Psoas muscle (tissue), 7 donors: ENCODE measurements at regions not wholly inside any gene's neighbourhood (a gene's known extent, or its start where the extent isn't known, plus 50 kb on each side); places are given as distances from the start of the nearest gene placed in this dataset.

Experiments used
- ATAC-seq, 4 donors: fragments of 200-7000 bp; cut with Tn5 transposase; one replicate each; pipeline ENCODE4 v1.9.1; 2020; ENCODE audit warnings: moderate library complexity in 3 of 4, mild to moderate bottlenecking in 2 of 4
- DNase-seq, 2 donors: peaks; one replicate each; pipeline ENCODE4 v3.0.0-alpha.2; 2020
- H3K27ac ChIP-seq: fragments of 200-600 bp; one replicate; pipeline ENCODE4 v1.8.0; 2022
- H3K27me3 ChIP-seq, 3 donors: fragments of 200-600 bp in 1 of 3; one replicate each; pipeline versions ENCODE4 v1.6.1 to v1.8.0; 2013 to 2022; ENCODE audit warnings: low read length in 2 of 3, mild to moderate bottlenecking in 2 of 3, moderate library complexity in 1 of 3; ENCODE audit not compliant: insufficient read depth in 3 of 3
- H3K36me3 ChIP-seq, 2 donors: fragments of 200-600 bp in 1 of 2; one replicate each; pipeline versions ENCODE4 v1.6.1 to v1.8.0; 2013 to 2022; ENCODE audit warnings: low read depth in 1 of 2, mild to moderate bottlenecking in 1 of 2, moderate library complexity in 1 of 2; ENCODE audit not compliant: insufficient read depth in 1 of 2
- H3K4me1 ChIP-seq: fragments of 200-600 bp; one replicate; pipeline ENCODE4 v1.8.0; 2022
- H3K4me3 ChIP-seq: fragments of 200-600 bp; one replicate; pipeline ENCODE4 v1.8.0; 2022; ENCODE audit warnings: mild to moderate bottlenecking
- H3K9me3 ChIP-seq: fragments of 200-600 bp; one replicate; pipeline ENCODE4 v1.8.0; 2022
- WGBS, 3 donors: extraction: QIAGEN DNeasy Blood & Tissue Kit; methylation state at CpG; one replicate each; pipeline versions ENCODE4 v1.1.6 to v1.1.7; 2013; 5-methylcytosine and 5-hydroxymethylcytosine counted together
- intact Hi-C, 2 donors: fragments of 100-400 bp; cut with DNase I; formaldehyde crosslinking; loops; one replicate each; pipeline versions ENCODE4 v1.11.0 to v1.14.2; 2022
- TF ChIP-seq, protein P1 (sequence below): fragments of 200-600 bp; IDR thresholded peaks from one replicate; pipeline ENCODE4 v1.8.0; 2022; ENCODE audit warnings: antibody characterized with exemption
- donor health status: healthy with polysubstance abuse.
- donor health status: DM: no; HTN: no; CAD: no; lungs with moderate emphysema.
- donor health status: Bipolar disorder and iron deficiency.
- donor health status: healthy.
- donor health status: DM: yes; HTN: yes; CAD: no.
- donor health status: DM: no; HTN: no; CAD: no.
- donor health status: DM: yes; HTN: yes; CAD: no.

GRCh38 chr9:28050046-28050445, 476.8 kb upstream of the C9orf72 start:
- Histone ChIP-seq H3K4me1 (no peaks in the 10 kb centered on the region), H3K27me3 (no peaks in the 10 kb centered on the region), H3K27ac (no peak overlapping the region), H3K36me3 (no peaks in the 10 kb centered on the region), H3K4me3 (no peak overlapping the region), H3K9me3 (no peaks in the 10 kb centered on the region)
- no peak for ATAC-seq
- intact Hi-C loops: no loop called here
- DNase-seq: no peak
- TF ChIP-seq, protein P1, sequence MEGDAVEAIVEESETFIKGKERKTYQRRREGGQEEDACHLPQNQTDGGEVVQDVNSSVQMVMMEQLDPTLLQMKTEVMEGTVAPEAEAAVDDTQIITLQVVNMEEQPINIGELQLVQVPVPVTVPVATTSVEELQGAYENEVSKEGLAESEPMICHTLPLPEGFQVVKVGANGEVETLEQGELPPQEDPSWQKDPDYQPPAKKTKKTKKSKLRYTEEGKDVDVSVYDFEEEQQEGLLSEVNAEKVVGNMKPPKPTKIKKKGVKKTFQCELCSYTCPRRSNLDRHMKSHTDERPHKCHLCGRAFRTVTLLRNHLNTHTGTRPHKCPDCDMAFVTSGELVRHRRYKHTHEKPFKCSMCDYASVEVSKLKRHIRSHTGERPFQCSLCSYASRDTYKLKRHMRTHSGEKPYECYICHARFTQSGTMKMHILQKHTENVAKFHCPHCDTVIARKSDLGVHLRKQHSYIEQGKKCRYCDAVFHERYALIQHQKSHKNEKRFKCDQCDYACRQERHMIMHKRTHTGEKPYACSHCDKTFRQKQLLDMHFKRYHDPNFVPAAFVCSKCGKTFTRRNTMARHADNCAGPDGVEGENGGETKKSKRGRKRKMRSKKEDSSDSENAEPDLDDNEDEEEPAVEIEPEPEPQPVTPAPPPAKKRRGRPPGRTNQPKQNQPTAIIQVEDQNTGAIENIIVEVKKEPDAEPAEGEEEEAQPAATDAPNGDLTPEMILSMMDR: no peak

DNA sequence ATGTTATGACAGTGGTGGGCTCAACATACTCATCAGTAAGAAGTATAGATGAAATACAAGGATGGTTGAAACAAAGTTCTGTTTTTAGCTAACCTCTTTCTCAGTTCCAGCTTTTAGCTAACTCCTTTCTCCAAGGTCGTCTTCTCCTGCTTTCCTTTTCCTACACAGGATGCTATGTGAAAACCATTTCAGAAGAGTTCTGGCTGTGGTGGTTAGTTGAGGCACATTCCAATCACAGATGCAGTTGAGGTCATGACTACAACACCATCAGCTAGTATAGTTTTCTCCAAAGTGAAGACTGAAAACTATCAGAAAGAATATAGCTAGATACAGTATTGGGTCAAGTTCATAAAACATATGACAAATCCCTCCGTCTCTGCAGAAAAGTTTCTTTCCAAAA, 477.7 kb upstream of the C9orf72 start:
- no peaks in the 10 kb centered on the region for H3K9me3 ChIP-seq
- TF ChIP-seq, protein P1: no peak
- no peak for ATAC-seq
- WGBS, 3 donors: 53 to 65% (median 65%) methylated on average over 2 of the region's 2 CpGs
- no peak for DNase-seq
- no peak overlapping the region for H3K27ac ChIP-seq
- no peaks in the 10 kb centered on the region for H3K36me3 ChIP-seq
- no peaks in the 10 kb centered on the region for H3K27me3 ChIP-seq
- no peak overlapping the region for H3K4me3 ChIP-seq
- no peaks in the 10 kb centered on the region for H3K4me1 ChIP-seq
- intact Hi-C loops: no loop called here

GRCh38 chr9:28051559-28052503, 478.6 kb upstream of the C9orf72 start:
- H3K36me3 ChIP-seq: no peaks in the 10 kb centered on the region
- ATAC-seq: no peak

GRCh38 chr9:28053096-28053777, 480.0 kb upstream of the C9orf72 start:
- WGBS, 3 donors: 54 to 63% (median 57%) methylated on average over 7 of the region's 7 CpGs
- H3K4me3 ChIP-seq: no peak overlapping the region
- intact Hi-C loops: no loop called here
- H3K36me3 ChIP-seq: no peaks in the 10 kb centered on the region
- TF ChIP-seq, protein P1: no peak
- DNase-seq: no peak
- ATAC-seq: no peak
- no peaks in the 10 kb centered on the region for H3K4me1 ChIP-seq
- H3K27me3 ChIP-seq: no peaks in the 10 kb centered on the region
- H3K9me3 ChIP-seq: no peaks in the 10 kb centered on the region
- H3K27ac ChIP-seq: no peak overlapping the region

More at GRCh38 chr9:28051559-28052503, 478.6 kb upstream of the C9orf72 start:
- Histone ChIP-seq H3K9me3 (no peaks in the 10 kb centered on the region), H3K4me3 (no peak overlapping the region), H3K27ac (no peak overlapping the region), H3K4me1 (no peaks in the 10 kb centered on the region), H3K27me3 (no peaks in the 10 kb centered on the region)
- intact Hi-C loops: no loop called here
- no peak for DNase-seq
- TF ChIP-seq, protein P1: no peak
- WGBS, 3 donors: 57 to 64% (median 60%) methylated on average over 5 of the region's 5 CpGs
